ENCODE measurements at regions not wholly inside any gene's neighbourhood (a gene's known extent, or its start where the extent isn't known, plus 50 kb on each side); places are given as distances from the start of the nearest gene placed in this dataset.

DNA sequence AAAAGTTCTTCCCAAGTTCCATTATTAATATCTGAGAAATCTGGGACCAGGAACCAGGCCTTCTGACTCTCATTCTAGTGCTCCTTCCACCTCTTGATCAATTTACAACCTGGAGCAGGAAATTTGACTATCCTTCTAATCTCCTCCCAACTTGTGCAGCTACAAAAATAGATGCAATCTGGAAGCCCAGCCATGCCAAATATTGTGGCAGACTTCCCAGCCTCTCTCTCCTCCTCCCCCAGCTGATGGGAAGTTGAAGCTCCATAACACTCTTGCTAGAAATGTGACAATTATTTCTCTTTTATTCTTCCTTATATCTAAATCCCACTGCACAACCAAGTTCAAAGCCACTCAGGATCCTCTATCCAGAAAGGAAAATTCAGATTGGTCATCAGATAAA is 252.1 kb downstream of the SEC61B start:
- no peak overlapping the region for H2BK20ac ChIP-seq (ENCODE audit: low read length)
- H3K4ac ChIP-seq (replicated peaks; ENCODE audit: insufficient read length, low read depth, low read length): no peak overlapping the region
- H2BK12ac ChIP-seq (ENCODE audit: low read depth, low read length): no peak overlapping the region
- no peaks in the 10 kb centered on the region for H3K79me1 ChIP-seq (ENCODE audit: low read depth, low read length)
- no peak overlapping the region for H3K4me3 ChIP-seq (ENCODE audit: extremely low read depth in 1 of 4, insufficient read depth in 2 of 4, low read depth in 3 of 4, low read length in 4 of 4)
- no peak for DNase-seq (ENCODE audit: low read depth in 1 of 2, low spot score in 2 of 2)
- H3K14ac ChIP-seq (ENCODE audit: insufficient read length): no peak overlapping the region
- FAIRE-seq: no peak
- no peak overlapping the region for H4K5ac ChIP-seq (ENCODE audit: insufficient read length, low read depth, low read length)
- H2BK5ac ChIP-seq (ENCODE audit: low read depth, low read length): no peak overlapping the region
- H2AFZ ChIP-seq (ENCODE audit: low read length): no peak overlapping the region
- no peaks in the 10 kb centered on the region for H3K27me3 ChIP-seq (replicated peaks in 1 of 4; ENCODE audit: control insufficient read depth in 3 of 4, extremely low read depth in 1 of 4, insufficient read depth in 3 of 4, low read length in 3 of 4)
- H3K27ac ChIP-seq (ENCODE audit: low read depth, low read length): no peak overlapping the region
- no peaks in the 10 kb centered on the region for H3K23me2 ChIP-seq (ENCODE audit: low read depth, low read length)
- H3K18ac ChIP-seq (ENCODE audit: extremely low read depth, low read length): no peak overlapping the region
- no peak overlapping the region for H4K91ac ChIP-seq (replicated peaks; ENCODE audit: insufficient read length, low read length)
- H4K20me1 ChIP-seq (replicated peaks in 1 of 2; ENCODE audit: control insufficient read depth in 1 of 2, insufficient read depth in 2 of 2, low read length in 2 of 2): no peaks in the 10 kb centered on the region
- no peak overlapping the region for H4K8ac ChIP-seq (ENCODE audit: extremely low read depth, insufficient read depth, low read length)
- ChIA-PET CTCF (ENCODE audit: partially characterized antibody) (no interaction called here), POLR2A (ENCODE audit: partially characterized antibody) (interaction anchor here (1.0 kb wide), 1 partner anchor 14 kb away, joined by 3 read pairs; no protein-coding TSS in a partner anchor)
- H3K9ac ChIP-seq (replicated peaks in 1 of 4; ENCODE audit: extremely low read depth in 1 of 4, low read depth in 3 of 4, low read length in 3 of 4): no peak overlapping the region
- no peak overlapping the region for H2BK15ac ChIP-seq (ENCODE audit: low read length)
- H3K9me3 ChIP-seq (ENCODE audit: insufficient read depth in 2 of 2, low read depth in 1 of 2, low read length in 1 of 2): no peaks in the 10 kb centered on the region
- H2BK120ac ChIP-seq (replicated peaks; ENCODE audit: low read depth, low read length): no peak overlapping the region
- H3K4me1 ChIP-seq (replicated peaks in 1 of 4; ENCODE audit: control insufficient read depth in 3 of 4, insufficient read depth in 4 of 4, low read length in 3 of 4): peaks cover 0 to 5% (median 2%) of the 10 kb centered on the region in 4 experiments; a peak in 2 of 7 replicates
- H3K23ac ChIP-seq (ENCODE audit: insufficient read length): no peak overlapping the region
- H3K4me2 ChIP-seq (ENCODE audit: insufficient read depth in 1 of 2, low read depth in 2 of 2, low read length in 2 of 2): no peak overlapping the region
- H3K36me3 ChIP-seq (ENCODE audit: control insufficient read depth in 2 of 4, insufficient read depth in 4 of 4, low read length in 3 of 4): no peaks in the 10 kb centered on the region; a peak in 1 of 8 replicates
- H2AK5ac ChIP-seq (ENCODE audit: low read depth, low read length): no peak overlapping the region
- no peak overlapping the region for H3K56ac ChIP-seq (replicated peaks; ENCODE audit: insufficient read length, low read depth, low read length)
- no peaks in the 10 kb centered on the region for H3K79me2 ChIP-seq (ENCODE audit: control insufficient read depth in 1 of 2, insufficient read depth in 2 of 2, low read length in 2 of 2)
- TF ChIP-seq, protein P1, sequence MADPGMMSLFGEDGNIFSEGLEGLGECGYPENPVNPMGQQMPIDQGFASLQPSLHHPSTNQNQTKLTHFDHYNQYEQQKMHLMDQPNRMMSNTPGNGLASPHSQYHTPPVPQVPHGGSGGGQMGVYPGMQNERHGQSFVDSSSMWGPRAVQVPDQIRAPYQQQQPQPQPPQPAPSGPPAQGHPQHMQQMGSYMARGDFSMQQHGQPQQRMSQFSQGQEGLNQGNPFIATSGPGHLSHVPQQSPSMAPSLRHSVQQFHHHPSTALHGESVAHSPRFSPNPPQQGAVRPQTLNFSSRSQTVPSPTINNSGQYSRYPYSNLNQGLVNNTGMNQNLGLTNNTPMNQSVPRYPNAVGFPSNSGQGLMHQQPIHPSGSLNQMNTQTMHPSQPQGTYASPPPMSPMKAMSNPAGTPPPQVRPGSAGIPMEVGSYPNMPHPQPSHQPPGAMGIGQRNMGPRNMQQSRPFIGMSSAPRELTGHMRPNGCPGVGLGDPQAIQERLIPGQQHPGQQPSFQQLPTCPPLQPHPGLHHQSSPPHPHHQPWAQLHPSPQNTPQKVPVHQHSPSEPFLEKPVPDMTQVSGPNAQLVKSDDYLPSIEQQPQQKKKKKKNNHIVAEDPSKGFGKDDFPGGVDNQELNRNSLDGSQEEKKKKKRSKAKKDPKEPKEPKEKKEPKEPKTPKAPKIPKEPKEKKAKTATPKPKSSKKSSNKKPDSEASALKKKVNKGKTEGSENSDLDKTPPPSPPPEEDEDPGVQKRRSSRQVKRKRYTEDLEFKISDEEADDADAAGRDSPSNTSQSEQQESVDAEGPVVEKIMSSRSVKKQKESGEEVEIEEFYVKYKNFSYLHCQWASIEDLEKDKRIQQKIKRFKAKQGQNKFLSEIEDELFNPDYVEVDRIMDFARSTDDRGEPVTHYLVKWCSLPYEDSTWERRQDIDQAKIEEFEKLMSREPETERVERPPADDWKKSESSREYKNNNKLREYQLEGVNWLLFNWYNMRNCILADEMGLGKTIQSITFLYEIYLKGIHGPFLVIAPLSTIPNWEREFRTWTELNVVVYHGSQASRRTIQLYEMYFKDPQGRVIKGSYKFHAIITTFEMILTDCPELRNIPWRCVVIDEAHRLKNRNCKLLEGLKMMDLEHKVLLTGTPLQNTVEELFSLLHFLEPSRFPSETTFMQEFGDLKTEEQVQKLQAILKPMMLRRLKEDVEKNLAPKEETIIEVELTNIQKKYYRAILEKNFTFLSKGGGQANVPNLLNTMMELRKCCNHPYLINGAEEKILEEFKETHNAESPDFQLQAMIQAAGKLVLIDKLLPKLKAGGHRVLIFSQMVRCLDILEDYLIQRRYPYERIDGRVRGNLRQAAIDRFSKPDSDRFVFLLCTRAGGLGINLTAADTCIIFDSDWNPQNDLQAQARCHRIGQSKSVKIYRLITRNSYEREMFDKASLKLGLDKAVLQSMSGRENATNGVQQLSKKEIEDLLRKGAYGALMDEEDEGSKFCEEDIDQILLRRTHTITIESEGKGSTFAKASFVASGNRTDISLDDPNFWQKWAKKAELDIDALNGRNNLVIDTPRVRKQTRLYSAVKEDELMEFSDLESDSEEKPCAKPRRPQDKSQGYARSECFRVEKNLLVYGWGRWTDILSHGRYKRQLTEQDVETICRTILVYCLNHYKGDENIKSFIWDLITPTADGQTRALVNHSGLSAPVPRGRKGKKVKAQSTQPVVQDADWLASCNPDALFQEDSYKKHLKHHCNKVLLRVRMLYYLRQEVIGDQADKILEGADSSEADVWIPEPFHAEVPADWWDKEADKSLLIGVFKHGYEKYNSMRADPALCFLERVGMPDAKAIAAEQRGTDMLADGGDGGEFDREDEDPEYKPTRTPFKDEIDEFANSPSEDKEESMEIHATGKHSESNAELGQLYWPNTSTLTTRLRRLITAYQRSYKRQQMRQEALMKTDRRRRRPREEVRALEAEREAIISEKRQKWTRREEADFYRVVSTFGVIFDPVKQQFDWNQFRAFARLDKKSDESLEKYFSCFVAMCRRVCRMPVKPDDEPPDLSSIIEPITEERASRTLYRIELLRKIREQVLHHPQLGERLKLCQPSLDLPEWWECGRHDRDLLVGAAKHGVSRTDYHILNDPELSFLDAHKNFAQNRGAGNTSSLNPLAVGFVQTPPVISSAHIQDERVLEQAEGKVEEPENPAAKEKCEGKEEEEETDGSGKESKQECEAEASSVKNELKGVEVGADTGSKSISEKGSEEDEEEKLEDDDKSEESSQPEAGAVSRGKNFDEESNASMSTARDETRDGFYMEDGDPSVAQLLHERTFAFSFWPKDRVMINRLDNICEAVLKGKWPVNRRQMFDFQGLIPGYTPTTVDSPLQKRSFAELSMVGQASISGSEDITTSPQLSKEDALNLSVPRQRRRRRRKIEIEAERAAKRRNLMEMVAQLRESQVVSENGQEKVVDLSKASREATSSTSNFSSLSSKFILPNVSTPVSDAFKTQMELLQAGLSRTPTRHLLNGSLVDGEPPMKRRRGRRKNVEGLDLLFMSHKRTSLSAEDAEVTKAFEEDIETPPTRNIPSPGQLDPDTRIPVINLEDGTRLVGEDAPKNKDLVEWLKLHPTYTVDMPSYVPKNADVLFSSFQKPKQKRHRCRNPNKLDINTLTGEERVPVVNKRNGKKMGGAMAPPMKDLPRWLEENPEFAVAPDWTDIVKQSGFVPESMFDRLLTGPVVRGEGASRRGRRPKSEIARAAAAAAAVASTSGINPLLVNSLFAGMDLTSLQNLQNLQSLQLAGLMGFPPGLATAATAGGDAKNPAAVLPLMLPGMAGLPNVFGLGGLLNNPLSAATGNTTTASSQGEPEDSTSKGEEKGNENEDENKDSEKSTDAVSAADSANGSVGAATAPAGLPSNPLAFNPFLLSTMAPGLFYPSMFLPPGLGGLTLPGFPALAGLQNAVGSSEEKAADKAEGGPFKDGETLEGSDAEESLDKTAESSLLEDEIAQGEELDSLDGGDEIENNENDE (IDR thresholded peaks at IDR 0.05; ENCODE audit: insufficient replicate concordance, low read length): no peak
- no peak for TF ChIP-seq CREB1 (IDR thresholded peaks at IDR 0.05)
